K562 (cell line): ENCODE measurements at regions not wholly inside any gene's neighbourhood (a gene's known extent, or its start where the extent isn't known, plus 50 kb on each side); places are given as distances from the start of the nearest gene placed in this dataset.

ENCODE experiments used
- CTCF ChIP-seq, 3 experiments: IDR thresholded peaks in 2 of 3; conservative IDR thresholded peaks in 1 of 3; 2 replicates each; pipeline ENCODE4 v1.5.1; 2011 to 2012; ENCODE audit warnings: low read length in 3 of 3, mild to moderate bottlenecking in 3 of 3, control low read depth in 2 of 3, improper control_type of control experiment in 1 of 3, inconsistent platforms in 1 of 3, low read depth in 1 of 3, mixed read lengths in 1 of 3, moderate library complexity in 1 of 3; ENCODE audit not compliant: insufficient read depth in 2 of 3
- POLR2G ChIP-seq: fragments of 200-400 bp; formaldehyde crosslinking; IDR thresholded peaks from 2 replicates; pipeline ENCODE4 v1.6.1; 2017; ENCODE audit warnings: low read depth, mild to moderate bottlenecking, antibody characterized with exemption, low read length, moderate library complexity
- RBFOX2 ChIP-seq: fragments of 200-400 bp; formaldehyde crosslinking; IDR thresholded peaks from 2 replicates; pipeline ENCODE4 v1.6.1; 2017; ENCODE audit warnings: low read depth, mild to moderate bottlenecking, low read length, moderate library complexity
- ZFX ChIP-seq: sonication (generic); formaldehyde crosslinking; IDR thresholded peaks from 2 replicates; pipeline ENCODE4 v1.8.0; 2022; ENCODE audit warnings: mild to moderate bottlenecking, missing genetic modification reagents, moderate library complexity

- TF ChIP-seq CTCF (IDR thresholded peaks at IDR 0.05 in 2 of 3, conservative IDR thresholded peaks at IDR 0.05 in 1 of 3; ENCODE audit: insufficient read depth in 2 of 3, low read depth in 1 of 3, low read length in 3 of 3) (no peak), ZFX (CRISPR knock-in tag) (no peak), RBFOX2 (no peak), POLR2G (no peak)
Observed at GRCh38 chr14:83559721-83560120, 1970.2 kb upstream of the FLRT2 start.
